IPS-NIHi7 (cell line): ENCODE measurements at regions not wholly inside any gene's neighbourhood (a gene's known extent, or its start where the extent isn't known, plus 50 kb on each side); places are given as distances from the start of the nearest gene placed in this dataset.

ENCODE experiments used
- DNase-seq: peaks from one replicate; pipeline ENCODE4 v3.0.0; 2012; ENCODE audit warnings: mixed read lengths; ENCODE audit errors: extremely low spot score

GRCh38 chr18:51941999-51942398 is 398.0 kb upstream of the DCC start:
- DNase-seq, result no peak

DNA sequence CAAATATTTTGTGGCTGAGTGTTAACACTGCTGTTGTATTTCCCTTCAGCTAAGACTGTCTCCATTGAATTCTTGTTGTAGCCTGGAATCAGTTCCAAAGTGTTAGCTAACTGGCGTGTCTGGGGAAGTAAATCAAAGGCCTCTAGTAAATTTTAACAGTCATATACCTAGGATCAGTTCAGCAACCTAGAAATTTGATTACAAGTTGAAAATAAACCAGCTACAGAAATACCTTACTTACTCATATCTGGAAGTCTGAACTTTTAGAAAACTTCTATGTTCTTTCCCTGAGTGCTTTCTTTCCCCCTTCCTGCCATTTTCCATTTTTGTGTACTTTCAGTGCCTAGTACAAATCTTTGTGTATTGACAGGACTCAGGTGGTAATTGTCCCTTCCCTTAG is 396.7 kb upstream of the DCC start:
- no peak for DNase-seq

DNA sequence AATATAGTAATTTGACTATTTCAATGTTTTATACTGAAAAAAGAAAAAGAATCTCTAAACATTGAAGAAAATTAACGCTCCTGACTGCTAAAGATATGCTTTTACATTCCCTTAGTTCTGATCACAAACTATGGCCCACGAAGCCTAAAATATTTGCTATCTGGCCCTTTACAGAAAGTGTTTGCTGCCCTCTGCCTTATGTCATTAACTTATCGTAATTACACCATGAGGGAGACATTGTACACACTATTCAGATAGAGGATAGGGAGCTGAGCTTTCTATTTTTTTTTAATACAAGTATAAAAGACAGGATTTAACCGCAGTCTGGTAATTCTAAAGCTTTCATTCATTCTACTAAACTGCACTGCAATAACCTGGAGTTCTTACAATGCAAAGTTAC is 393.1 kb upstream of the DCC start:
- no peak for DNase-seq

DNA sequence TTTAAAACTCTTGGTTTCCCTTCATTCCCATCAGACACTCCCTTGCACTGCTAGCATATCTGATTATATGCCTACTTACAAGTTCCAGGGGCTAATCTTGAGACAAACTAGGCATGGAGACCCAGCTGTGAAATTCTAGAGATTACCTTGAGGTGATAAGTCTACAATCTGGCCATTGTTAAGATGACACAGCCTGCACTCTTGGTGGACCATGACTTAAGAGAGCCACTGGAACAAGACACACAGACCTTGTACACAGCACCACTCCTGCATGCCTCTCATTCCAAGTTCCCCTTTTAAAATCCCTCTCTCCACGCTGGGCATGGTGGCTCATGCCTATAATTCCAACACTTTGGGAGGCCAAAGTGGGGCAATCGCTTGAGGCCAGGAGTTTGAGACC is 387.2 kb upstream of the DCC start:
- DNase-seq, result no peak

- DNase-seq, result no peak
Observed at GRCh38 chr18:51953521-51953920, 386.5 kb upstream of the DCC start.

DNA sequence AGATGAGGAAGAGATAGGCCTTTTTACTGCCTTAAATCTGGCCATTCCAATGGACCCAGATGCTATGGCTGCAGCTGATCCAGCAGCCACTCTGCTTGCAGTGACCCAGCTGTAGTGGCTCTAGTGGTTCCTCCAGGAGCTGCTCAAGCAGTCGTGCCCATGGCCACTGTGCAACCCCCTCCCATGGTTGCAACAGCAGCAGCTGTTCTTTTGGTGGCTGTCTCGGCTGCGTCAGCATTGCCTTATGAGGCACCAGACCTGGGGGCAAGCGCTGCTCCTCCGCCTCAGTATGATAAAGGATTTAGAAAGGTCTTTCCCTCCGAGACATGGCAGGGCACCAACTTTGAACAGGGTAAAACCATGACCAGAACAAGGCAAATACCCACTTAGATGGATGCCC is 384.9 kb upstream of the DCC start:
- no peak for DNase-seq

- no peak for DNase-seq
Observed at GRCh38 chr18:51957001-51957400, 383.0 kb upstream of the DCC start.

DNA sequence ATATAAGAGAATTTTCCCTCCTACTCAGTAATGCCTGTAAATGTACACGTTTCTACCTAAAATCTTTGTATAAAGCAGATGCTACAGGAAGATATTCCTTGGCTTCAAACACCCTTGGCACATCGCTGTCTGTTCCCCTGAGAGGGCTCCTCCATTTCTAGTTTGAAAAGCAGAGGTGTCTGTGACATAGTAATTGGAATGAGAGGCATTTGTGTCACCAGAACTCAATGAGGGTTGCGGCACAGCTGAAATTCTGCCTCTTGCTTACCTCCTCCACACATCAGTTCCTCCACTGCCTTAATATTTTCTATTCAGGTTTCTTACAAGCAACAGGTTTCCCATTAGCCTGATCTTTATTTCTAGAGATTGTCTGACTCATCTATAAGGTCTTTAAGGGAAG is 359.9 kb upstream of the DCC start:
- DNase-seq, result no peak

- no peak for DNase-seq
Observed at GRCh38 chr18:51988277-51988676, 351.7 kb upstream of the DCC start.

- no peak for DNase-seq
Observed at GRCh38 chr18:51997129-51997528, 342.9 kb upstream of the DCC start.

DNA sequence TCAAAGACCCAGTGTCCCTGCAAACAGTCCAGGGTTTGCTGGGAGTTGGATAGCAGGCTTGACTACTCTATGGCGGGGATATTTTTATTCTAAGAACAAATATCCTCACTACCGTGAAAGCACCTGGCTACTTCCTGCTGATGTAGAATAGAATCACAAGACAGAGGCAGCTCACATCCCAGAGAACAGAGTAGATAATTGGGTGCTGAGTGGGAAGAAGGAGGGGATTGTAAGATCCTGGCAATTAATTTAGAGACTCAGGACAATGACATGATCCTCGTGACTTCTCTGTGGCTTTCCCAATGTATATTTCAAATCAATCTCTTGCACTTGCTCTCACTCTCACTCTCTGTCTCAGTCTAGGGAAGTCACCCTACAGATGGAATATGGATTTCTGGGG is 341.9 kb upstream of the DCC start:
- no peak for DNase-seq

DNA sequence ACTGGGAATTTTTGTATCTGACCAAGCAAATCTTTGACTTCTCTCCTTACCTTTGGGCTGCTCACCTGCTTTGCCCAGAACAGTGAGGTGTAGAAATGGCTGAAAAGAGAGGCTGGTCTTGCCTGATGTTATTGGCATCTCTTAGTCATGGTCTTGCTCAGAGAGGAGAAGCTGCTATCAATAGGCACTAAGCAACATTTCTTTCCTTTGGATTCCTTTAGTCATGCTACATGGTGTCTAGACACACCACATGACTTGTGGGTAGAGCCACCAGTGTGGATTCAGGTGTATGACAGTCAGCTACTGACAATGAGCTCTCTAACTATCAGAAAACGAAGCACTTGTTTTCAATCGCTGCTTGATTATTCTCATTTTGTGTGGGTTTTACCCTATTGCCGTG is 341.3 kb upstream of the DCC start:
- no peak for DNase-seq

DNA sequence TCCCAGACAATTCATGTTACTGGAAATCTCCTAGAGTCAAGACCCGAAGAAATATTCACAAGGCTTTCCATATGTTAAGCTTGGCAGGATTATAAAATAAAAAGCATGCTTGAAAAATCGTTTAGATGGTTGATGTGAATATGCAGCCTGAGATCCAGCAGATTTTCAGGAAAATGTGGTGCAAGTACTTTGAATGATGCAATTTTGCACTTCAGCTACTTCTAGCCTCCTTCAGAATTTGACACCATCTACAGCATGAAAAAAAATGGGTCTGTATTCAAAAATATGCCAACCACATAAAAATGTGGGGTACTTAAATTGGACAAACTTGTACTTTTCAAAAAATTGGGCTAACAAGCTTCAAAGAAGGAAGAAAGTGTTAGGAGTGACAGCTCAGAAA is 340.6 kb upstream of the DCC start:
- DNase-seq, result no peak

DNA sequence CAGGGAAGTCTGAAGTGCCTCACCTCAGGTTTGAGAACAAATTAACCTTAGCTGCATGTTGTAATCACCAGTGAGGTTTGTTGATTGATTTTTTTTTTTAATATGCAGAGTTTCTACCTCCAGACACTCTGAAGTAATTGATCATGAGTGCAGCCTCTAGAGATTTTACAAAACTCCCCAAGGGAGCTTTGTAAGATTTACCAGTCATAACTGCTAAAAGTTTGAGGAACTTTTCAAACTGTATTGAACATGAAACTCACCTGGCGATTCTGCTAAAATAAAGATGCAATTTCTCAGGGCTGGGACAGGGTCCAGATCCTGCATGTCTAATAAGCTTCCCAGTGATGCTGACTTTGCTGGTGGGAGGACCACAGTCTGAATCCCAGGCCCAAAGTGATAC is 339.6 kb upstream of the DCC start:
- no peak for DNase-seq

DNA sequence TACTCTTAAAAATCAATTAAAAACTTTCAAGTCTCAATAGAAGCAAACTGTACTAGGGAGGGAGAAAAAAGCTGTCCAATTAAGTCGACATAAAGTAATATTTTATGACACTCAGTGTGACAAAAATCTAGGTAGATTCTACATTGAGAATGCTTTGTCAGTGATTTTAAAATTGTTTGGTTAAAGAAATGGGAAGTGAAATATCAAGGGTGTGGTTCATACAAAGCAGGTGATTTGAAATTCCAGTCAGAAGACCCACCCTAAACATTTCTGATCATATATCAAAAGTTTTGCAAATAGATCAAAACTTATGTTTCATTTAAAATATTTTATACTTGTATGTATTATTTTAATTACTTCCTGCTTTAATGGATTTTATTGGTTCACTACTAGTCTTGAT is 338.9 kb upstream of the DCC start:
- DNase-seq, result no peak

- DNase-seq, result no peak
Observed at GRCh38 chr18:52002600-52002999, 337.4 kb upstream of the DCC start.

- DNase-seq, result peak; percentile 18
Observed at GRCh38 chr18:52007105-52007504, 332.9 kb upstream of the DCC start.

DNA sequence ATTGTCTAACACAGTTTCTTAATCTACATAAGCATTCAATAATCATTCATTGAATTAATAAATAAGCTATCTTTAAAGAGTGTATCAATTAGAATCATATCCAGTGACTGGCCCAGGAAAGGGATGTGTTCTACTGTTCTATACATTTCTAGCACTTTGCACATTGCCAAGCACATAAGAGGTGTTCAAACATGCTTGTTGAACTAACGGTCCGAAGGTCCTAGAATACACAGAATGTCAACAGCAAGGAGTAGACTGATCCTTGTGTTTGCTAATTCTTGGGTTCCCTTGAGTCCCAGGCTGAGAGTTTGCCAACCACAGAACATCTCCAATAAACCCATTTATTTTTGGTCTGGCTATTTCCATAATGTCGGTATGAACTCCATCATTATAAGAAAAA is 331.7 kb upstream of the DCC start:
- no peak for DNase-seq

GRCh38 chr18:52008736-52009135 is 331.3 kb upstream of the DCC start:
- no peak for DNase-seq

- DNase-seq, result no peak
Observed at GRCh38 chr18:52009958-52010357, 330.0 kb upstream of the DCC start.

DNA sequence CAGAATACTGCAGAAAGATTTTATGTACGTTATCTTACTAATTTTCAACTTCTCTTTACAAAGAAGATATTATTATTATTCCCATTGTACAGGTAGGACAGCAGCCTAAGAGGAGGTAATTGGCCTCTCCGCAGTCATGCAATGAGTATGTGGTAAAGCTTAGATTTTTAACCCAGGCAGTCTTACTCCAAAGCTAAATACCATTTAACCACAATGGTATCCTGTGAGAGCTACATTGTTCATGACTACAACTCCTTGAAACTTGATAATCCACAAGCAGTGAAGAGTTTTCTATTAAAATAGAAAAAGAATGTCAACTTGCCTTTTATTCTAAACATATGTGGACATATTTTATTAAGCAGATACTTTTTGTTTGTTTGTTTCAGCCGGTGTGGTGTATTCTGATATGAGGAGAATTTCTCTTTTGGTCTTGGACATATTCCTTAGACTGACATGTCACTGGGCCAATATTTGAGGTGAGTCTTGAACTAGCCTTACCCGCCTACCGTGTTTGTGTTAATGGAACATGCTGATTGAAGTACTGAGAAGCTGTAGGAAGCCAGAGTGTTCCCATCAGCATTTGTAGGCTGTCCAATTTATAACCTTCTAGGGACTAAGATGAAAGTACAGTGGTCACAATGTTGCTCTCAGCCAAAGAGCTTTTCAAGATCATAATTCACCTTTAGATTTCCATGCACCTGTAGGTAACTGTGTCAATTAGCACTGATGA is 293.9 kb upstream of the DCC start:
- DNase-seq, result no peak

GRCh38 chr18:52046842-52047241 is 293.2 kb upstream of the DCC start:
- DNase-seq, result no peak

- DNase-seq, result no peak
Observed at GRCh38 chr18:52054324-52054723, 285.7 kb upstream of the DCC start.

- DNase-seq, result peak; percentile 14
Observed at GRCh38 chr18:52060607-52061304, 279.2 kb upstream of the DCC start.
